Ishikawa (cell line): ENCODE measurements at regions not wholly inside any gene's neighbourhood (a gene's known extent, or its start where the extent isn't known, plus 50 kb on each side); places are given as distances from the start of the nearest gene placed in this dataset.

ENCODE experiments used
- CEBPB ChIP-seq: IDR thresholded peaks from 2 replicates; pipeline ENCODE4 v1.6.1; 2012
- CREB1 ChIP-seq: IDR thresholded peaks from 2 replicates; pipeline ENCODE4 v1.6.1; 2012; ENCODE audit warnings: low read depth
- EGR1 ChIP-seq: IDR thresholded peaks from 2 replicates; pipeline ENCODE4 v1.6.1; 2012
- EP300 ChIP-seq: IDR thresholded peaks from 2 replicates; pipeline ENCODE4 v1.6.1; 2012; ENCODE audit warnings: borderline replicate concordance
- FOXM1 ChIP-seq: IDR thresholded peaks from 2 replicates; pipeline ENCODE4 v1.6.1; 2012; ENCODE audit warnings: low read depth, borderline replicate concordance
- NFIC ChIP-seq: IDR thresholded peaks from 2 replicates; pipeline ENCODE4 v1.6.1; 2012
- RAD21 ChIP-seq: IDR thresholded peaks from 2 replicates; pipeline ENCODE4 v1.6.1; 2012; ENCODE audit warnings: low read depth
- REST ChIP-seq: IDR thresholded peaks from 2 replicates; pipeline ENCODE4 v1.6.1; 2012; ENCODE audit warnings: low read depth, mild to moderate bottlenecking
- TAF1 ChIP-seq: IDR thresholded peaks from 2 replicates; pipeline ENCODE4 v1.6.1; 2012; ENCODE audit warnings: low read depth, mild to moderate bottlenecking
- TCF12 ChIP-seq: IDR thresholded peaks from 2 replicates; pipeline ENCODE4 v1.6.1; 2012; ENCODE audit warnings: low read depth
- TEAD4 ChIP-seq: IDR thresholded peaks from 2 replicates; pipeline ENCODE4 v1.6.1; 2012
- YY1 ChIP-seq: IDR thresholded peaks from 2 replicates; pipeline ENCODE4 v1.6.1; 2012; ENCODE audit warnings: low read depth
- TF ChIP-seq, protein P1 (sequence below): IDR thresholded peaks from 2 replicates; pipeline ENCODE4 v1.6.1; 2012
- TF ChIP-seq, protein P2 (sequence below): IDR thresholded peaks from 2 replicates; pipeline ENCODE4 v1.6.1; 2012

- no peak for TF ChIP-seq CEBPB
- peak; percentile 83 for TF ChIP-seq RAD21
Measured at GRCh38 chr9:118522093-118523028, 818.2 kb downstream of the TLR4 start.

DNA sequence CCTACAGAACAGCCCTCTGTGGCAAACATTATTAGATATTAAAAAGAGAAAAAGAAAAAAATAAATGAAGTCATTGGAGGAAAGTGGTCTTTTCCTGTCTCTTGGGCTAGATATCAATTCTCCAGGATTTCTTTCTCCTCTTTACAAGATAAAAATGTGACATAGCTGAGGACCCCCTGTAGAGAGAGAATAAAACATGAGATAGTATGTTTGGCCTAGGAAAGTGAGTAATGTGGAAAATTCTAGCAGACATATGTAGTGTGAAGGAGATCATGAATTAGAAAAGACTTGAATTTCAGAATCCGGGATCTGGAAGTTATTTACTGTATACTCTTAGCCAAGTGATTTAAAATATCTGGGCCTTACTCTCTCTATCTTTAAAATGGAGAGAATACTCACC is 823.1 kb downstream of the TLR4 start:
- TF ChIP-seq EP300 (no peak), NFIC (no peak), REST (no peak), TEAD4 (no peak), TCF12 (no peak), EGR1 (no peak), FOXM1 (no peak), CEBPB (no peak), YY1 (no peak), TAF1 (no peak)
- TF ChIP-seq, protein P1, sequence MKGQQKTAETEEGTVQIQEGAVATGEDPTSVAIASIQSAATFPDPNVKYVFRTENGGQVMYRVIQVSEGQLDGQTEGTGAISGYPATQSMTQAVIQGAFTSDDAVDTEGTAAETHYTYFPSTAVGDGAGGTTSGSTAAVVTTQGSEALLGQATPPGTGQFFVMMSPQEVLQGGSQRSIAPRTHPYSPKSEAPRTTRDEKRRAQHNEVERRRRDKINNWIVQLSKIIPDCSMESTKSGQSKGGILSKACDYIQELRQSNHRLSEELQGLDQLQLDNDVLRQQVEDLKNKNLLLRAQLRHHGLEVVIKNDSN = no peak
- TF ChIP-seq, protein P2, sequence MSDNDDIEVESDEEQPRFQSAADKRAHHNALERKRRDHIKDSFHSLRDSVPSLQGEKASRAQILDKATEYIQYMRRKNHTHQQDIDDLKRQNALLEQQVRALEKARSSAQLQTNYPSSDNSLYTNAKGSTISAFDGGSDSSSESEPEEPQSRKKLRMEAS = no peak

GRCh38 chr9:118529210-118529609 is 825.0 kb downstream of the TLR4 start:
- no peak for TF ChIP-seq TAF1
- TF ChIP-seq NFIC = no peak
- TF ChIP-seq EGR1 = no peak
- no peak for TF ChIP-seq EP300
- TF ChIP-seq FOXM1 = no peak

- TF ChIP-seq EP300 (no peak), TAF1 (no peak), REST (no peak), TEAD4 (no peak), CREB1 (no peak), EGR1 (no peak), RAD21 (no peak), TCF12 (no peak), FOXM1 (no peak), CEBPB (no peak)
- TF ChIP-seq, protein P2 = no peak
Measured at GRCh38 chr9:118529624-118530214, 825.5 kb downstream of the TLR4 start.

GRCh38 chr9:118532592-118532991 is 828.4 kb downstream of the TLR4 start:
- TF ChIP-seq NFIC (no peak), CEBPB (no peak)

DNA sequence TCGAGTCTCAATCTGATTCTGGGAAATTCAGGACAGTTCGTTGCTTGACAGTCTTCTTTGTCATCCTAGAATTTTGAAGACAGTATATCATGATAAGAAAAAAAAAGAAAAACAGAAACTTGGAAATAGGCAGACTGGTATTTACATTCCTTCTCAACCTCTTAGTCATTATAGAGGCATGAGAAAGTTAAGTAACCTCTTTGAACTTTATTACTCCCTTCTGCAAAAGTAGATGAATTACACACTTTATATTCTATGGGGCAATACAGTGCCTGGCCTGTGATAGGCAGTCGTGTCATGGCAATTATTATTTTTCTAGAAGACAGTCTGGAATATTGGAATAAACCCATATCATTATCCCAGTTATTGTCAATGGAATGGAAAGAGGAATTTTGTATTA is 828.9 kb downstream of the TLR4 start:
- TF ChIP-seq YY1 = no peak
- TF ChIP-seq TCF12 = no peak

- TF ChIP-seq EP300 (no peak), TEAD4 (no peak), YY1 (no peak), TCF12 (no peak), FOXM1 (no peak), EGR1 (no peak), CREB1 (no peak)
Measured at GRCh38 chr9:118533850-118534249, 829.6 kb downstream of the TLR4 start.
